Adrenal gland (tissue), 9 donors: ENCODE measurements at regions not wholly inside any gene's neighbourhood (a gene's known extent, or its start where the extent isn't known, plus 50 kb on each side); places are given as distances from the start of the nearest gene placed in this dataset.
"Not testable (repeated sequence)": the region's sequence is repeated elsewhere in the genome, so short reads cannot be mapped to it uniquely, and the experiment has no call there.

Experiments used
- DNase-seq, 7 donors: peaks; one replicate each; pipeline ENCODE4 v3.0.0-alpha.2; 2019 to 2020
- H3K27ac ChIP-seq, 5 donors: fragments of 200-600 bp; sonication (generic) in 4 of 5; 1 replicate in 3 of 5; 2 replicates in 2 of 5; pipeline versions ENCODE4 v1.5.1 to v1.8.0; 2016 to 2020; ENCODE audit warnings: mild to moderate bottlenecking in 1 of 5
- H3K27me3 ChIP-seq: fragments of 200-600 bp; 2 replicates; pipeline ENCODE4 v1.8.0; 2021
- H3K36me3 ChIP-seq, 2 donors: fragments of 200-600 bp; replicated peaks in 1 of 2; 1 replicate in 1 of 2; 2 replicates in 1 of 2; pipeline versions ENCODE4 v1.5.1 to v1.8.0; 2018 to 2022
- H3K4me1 ChIP-seq, 2 donors: fragments of 200-600 bp; replicated peaks in 1 of 2; 1 replicate in 1 of 2; 2 replicates in 1 of 2; pipeline versions ENCODE4 v1.5.1 to v1.8.0; 2018 to 2021
- H3K4me3 ChIP-seq, 4 donors: fragments of 200-600 bp; sonication (generic) in 3 of 4; one replicate each; pipeline ENCODE4 v1.5.1; 2016 to 2018
- H3K9me3 ChIP-seq, 3 donors: fragments of 200-600 bp; sonication (generic) in 1 of 3; replicated peaks in 1 of 3; 1 replicate in 2 of 3; 2 replicates in 1 of 3; pipeline versions ENCODE4 v1.5.1 to v1.8.0; 2016 to 2021
- CTCF ChIP-seq, 6 experiments: fragments of 450-650 bp in 4 of 6; fragments of 200-600 bp in 2 of 6; sonication (generic) in 1 of 6; IDR thresholded peaks; 1 replicate in 5 of 6; 2 replicates in 1 of 6; pipeline versions ENCODE4 v1.5.1 to v1.8.0; 2016 to 2021; ENCODE audit warnings: antibody characterized with exemption in 6 of 6, mild to moderate bottlenecking in 2 of 6, moderate library complexity in 1 of 6
- POLR2A ChIP-seq, 2 donors: fragments of 450-650 bp; IDR thresholded peaks; one replicate each; pipeline ENCODE4 v1.6.1; 2017; ENCODE audit warnings: antibody characterized with exemption in 2 of 2, mild to moderate bottlenecking in 2 of 2, moderate library complexity in 1 of 2
- WGBS, 4 donors: extraction: QIAGEN DNeasy Blood & Tissue Kit in 2 of 4; methylation state at CpG; one replicate each; pipeline versions ENCODE4 v1.1.5 to v1.1.7; 2013 to 2017; 5-methylcytosine and 5-hydroxymethylcytosine counted together
- intact Hi-C, 2 donors: fragments of 100-400 bp; cut with DNase I; formaldehyde crosslinking; loops; one replicate each; pipeline versions ENCODE4 v1.14.1 to v1.15.0; 2022 to 2023
- donor health status: healthy with polysubstance abuse.
- donor health status: Bipolar disorder and iron deficiency.
- donor health status: DM: yes; HTN: yes; CAD: no.
- donor health status: DM: no; HTN: no; CAD: no.
- donor health status: DM: no; HTN: no; CAD: no.

DNA sequence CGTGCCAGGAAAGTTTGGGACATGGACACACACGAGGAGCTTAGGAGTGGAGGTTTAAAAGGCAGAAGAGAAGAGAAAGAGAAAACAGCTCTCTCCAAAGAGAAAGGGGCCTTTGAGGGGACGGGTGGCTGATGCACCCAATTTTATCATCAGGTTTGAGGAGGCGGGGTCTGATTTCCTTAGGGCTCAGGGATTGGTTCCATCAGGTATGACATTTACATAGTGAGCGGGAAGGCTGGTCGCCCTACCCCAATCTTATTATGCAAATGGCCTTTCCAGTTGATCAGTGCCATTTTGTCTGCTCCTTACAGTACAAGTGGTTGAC, 749.1 kb upstream of the TPTE start:
- no peak for DNase-seq
- 46 to 60% (median 56%) methylated on average over 6 of the region's 6 CpGs for WGBS, 4 donors
- no peaks in the 10 kb centered on the region for H3K9me3 ChIP-seq
- H3K27ac ChIP-seq = no peak overlapping the region
- intact Hi-C loops = no loop called here
- H3K27me3 ChIP-seq = no peaks in the 10 kb centered on the region
- TF ChIP-seq POLR2A (IDR thresholded peaks at IDR 0.05) = no peak
- H3K36me3 ChIP-seq = no peaks in the 10 kb centered on the region
- H3K4me1 ChIP-seq = no peaks in the 10 kb centered on the region
- no peak overlapping the region for H3K4me3 ChIP-seq

- H3K27ac ChIP-seq, H3K27me3 ChIP-seq, DNase-seq, H3K4me1 ChIP-seq, H3K4me3 ChIP-seq, H3K9me3 ChIP-seq, H3K36me3 ChIP-seq, intact Hi-C loops: not testable (repeated sequence)
- WGBS, 4 donors = 55 to 66% (median 58%) methylated on average over 8 of the region's 8 CpGs
These were observed 748.4 kb upstream of the TPTE start for GRCh38 chr21:9772877-9773420.

GRCh38 chr21:9774347-9774746, 747.0 kb upstream of the TPTE start:
- Histone ChIP-seq H3K4me3 (no peak overlapping the region), H3K9me3 (no peaks in the 10 kb centered on the region), H3K36me3 (no peaks in the 10 kb centered on the region), H3K27me3 (no peaks in the 10 kb centered on the region), H3K4me1 (no peaks in the 10 kb centered on the region), H3K27ac (no peak overlapping the region)
- DNase-seq = no peak
- intact Hi-C loops = no loop called here
- WGBS, 4 donors = 58 to 60% (median 59%) methylated on average over 8 to 9 of the region's 9 CpGs
- TF ChIP-seq CTCF (IDR thresholded peaks at IDR 0.05) = no peak
- TF ChIP-seq POLR2A (IDR thresholded peaks at IDR 0.05) = no peak

- WGBS, 4 donors = 58 to 64% (median 63%) methylated on average over 10 of the region's 10 CpGs
- H3K4me1 ChIP-seq, H3K36me3 ChIP-seq, H3K27ac ChIP-seq, H3K4me3 ChIP-seq, intact Hi-C loops, H3K9me3 ChIP-seq, H3K27me3 ChIP-seq, DNase-seq: not testable (repeated sequence)
These were observed 746.3 kb upstream of the TPTE start for GRCh38 chr21:9774901-9775593.

GRCh38 chr21:9775877-9776276, 745.5 kb upstream of the TPTE start:
- H3K4me1 ChIP-seq, H3K27me3 ChIP-seq, H3K27ac ChIP-seq, H3K36me3 ChIP-seq, H3K9me3 ChIP-seq, intact Hi-C loops, H3K4me3 ChIP-seq, DNase-seq: not testable (repeated sequence)
- 62 to 70% (median 68%) methylated on average over 8 of the region's 8 CpGs for WGBS, 4 donors

DNA sequence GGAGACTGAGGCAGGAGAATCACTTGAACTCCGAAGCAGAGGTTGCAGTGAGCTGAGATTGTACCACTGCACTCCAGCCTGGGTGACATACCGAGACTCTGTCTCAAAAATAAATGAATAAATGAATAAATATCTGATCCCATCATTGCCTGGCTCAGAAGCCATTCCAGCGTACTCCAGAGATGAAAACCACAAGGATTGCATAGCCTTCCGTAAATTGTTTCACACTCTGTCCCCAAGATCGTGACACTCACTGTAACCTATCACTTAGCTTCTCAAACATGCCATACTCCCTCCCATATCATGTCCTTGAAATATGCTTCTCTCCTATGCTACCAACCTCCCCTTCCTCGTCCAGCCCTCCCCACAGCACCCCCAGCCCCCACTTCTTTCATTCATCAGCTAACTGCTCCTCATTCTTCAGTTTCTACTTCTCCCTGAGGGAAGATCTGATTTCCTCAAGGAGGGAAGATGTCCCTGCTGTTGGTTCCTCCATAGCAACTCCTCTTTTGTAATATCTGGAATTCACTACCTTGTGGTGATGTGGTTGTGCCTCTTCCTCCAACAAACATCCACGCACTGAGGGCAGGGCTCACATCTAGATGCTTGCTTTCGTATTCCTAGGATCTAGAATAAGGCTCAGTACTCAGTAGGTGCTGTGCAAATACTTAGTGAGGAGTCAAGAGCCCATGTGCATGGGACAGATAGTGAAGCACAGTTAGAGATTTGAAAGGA, 744.9 kb upstream of the TPTE start:
- H3K4me3 ChIP-seq, H3K9me3 ChIP-seq, H3K27ac ChIP-seq, DNase-seq, H3K36me3 ChIP-seq, H3K4me1 ChIP-seq, intact Hi-C loops, H3K27me3 ChIP-seq: not testable (repeated sequence)
- 49 to 52% (median 51%) methylated on average over 8 of the region's 8 CpGs for WGBS, 4 donors

DNA sequence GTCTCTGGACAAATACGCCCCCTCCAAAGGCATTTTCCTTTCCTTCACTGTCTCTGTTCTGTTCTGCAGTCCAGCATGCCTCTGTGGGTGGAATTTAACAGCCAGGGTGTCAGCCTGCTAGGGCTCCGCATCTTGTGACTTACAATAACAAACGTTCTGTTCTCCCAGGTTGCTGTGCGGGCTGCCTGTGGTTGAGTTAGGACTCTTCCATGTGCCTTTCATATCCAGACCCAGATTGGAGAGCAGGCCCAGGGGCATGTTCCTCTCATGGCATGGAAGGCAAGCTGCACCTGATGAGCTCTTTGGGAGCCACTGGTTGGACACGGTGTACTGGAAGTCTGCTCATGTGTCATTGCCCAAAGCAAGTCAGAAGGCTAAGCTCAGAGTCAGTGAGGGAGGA, 742.8 kb upstream of the TPTE start:
- H3K36me3 ChIP-seq, intact Hi-C loops, H3K27ac ChIP-seq, DNase-seq, H3K4me1 ChIP-seq, H3K27me3 ChIP-seq, H3K9me3 ChIP-seq, H3K4me3 ChIP-seq: not testable (repeated sequence)
- WGBS, 4 donors = 62 to 74% (median 66%) methylated on average over 5 of the region's 5 CpGs
